Activated CD4-positive, alpha-beta T cell treated with anti-CD3 and anti-CD28 coated beads, Interleukin-2, Interleukin-6, amounts not matched to agents 100 ng/mL and 50 ng/mL, durations not matched to agents 16 hours and 8 hours (primary cell): ENCODE measurements at regions not wholly inside any gene's neighbourhood (a gene's known extent, or its start where the extent isn't known, plus 50 kb on each side); places are given as distances from the start of the nearest gene placed in this dataset.
"Not testable (repeated sequence)": the region's sequence is repeated elsewhere in the genome, so short reads cannot be mapped to it uniquely, and the experiment has no call there.

ENCODE experiments used
- DNase-seq: peaks from one replicate; pipeline ENCODE4 v3.0.0-alpha.2; 2020

GRCh38 chr2:16194931-16195680 is 254.8 kb downstream of the MYCN start:
- DNase-seq, result no peak

- no peak for DNase-seq
Measured at GRCh38 chr2:16194530-16194929, 254.2 kb downstream of the MYCN start.

- no peak for DNase-seq
Measured at GRCh38 chr2:16194096-16194390, 253.7 kb downstream of the MYCN start.

- DNase-seq, result no peak
Measured at GRCh38 chr2:16192416-16193216, 252.3 kb downstream of the MYCN start.

GRCh38 chr2:16191431-16192200 is 251.3 kb downstream of the MYCN start:
- DNase-seq, result no peak

- DNase-seq, result no peak
Measured at GRCh38 chr2:16190446-16191270, 250.3 kb downstream of the MYCN start.

- no peak for DNase-seq
Measured at GRCh38 chr2:16189836-16190160, 249.4 kb downstream of the MYCN start.

GRCh38 chr2:16189029-16189835 is 248.9 kb downstream of the MYCN start:
- no peak for DNase-seq

GRCh38 chr2:16188261-16188890 is 248.0 kb downstream of the MYCN start:
- no peak for DNase-seq

- no peak for DNase-seq
Measured at GRCh38 chr2:16187482-16187817, 247.1 kb downstream of the MYCN start.

- DNase-seq, result no peak
Measured at GRCh38 chr2:16186661-16187481, 246.5 kb downstream of the MYCN start.

GRCh38 chr2:16185801-16186272 is 245.5 kb downstream of the MYCN start:
- no peak for DNase-seq

GRCh38 chr2:16184945-16185660 is 244.8 kb downstream of the MYCN start:
- DNase-seq, result no peak

- DNase-seq, result no peak
Measured at GRCh38 chr2:16184341-16184890, 244.1 kb downstream of the MYCN start.

GRCh38 chr2:16183345-16183744 is 243.0 kb downstream of the MYCN start:
- DNase-seq, result no peak

- no peak for DNase-seq
Measured at GRCh38 chr2:16182841-16183240, 242.5 kb downstream of the MYCN start.

GRCh38 chr2:16182311-16182815 is 242.0 kb downstream of the MYCN start:
- not testable (repeated sequence) for DNase-seq

GRCh38 chr2:16181741-16182090 is 241.4 kb downstream of the MYCN start:
- no peak for DNase-seq

GRCh38 chr2:16181062-16181740 is 240.9 kb downstream of the MYCN start:
- DNase-seq, result no peak
